MM.1S (cell line): ENCODE measurements at regions not wholly inside any gene's neighbourhood (a gene's known extent, or its start where the extent isn't known, plus 50 kb on each side); places are given as distances from the start of the nearest gene placed in this dataset.

Experiments
- CTCF ChIP-seq: fragments of 300-600 bp; sonication (generic); IDR thresholded peaks from 2 replicates; pipeline ENCODE4 v1.5.1; 2016; ENCODE audit warnings: antibody characterized with exemption, low read length, mixed read lengths
- EZH2 ChIP-seq: fragments of 300-600 bp; sonication (generic); optimal IDR thresholded peaks from 2 replicates; pipeline ENCODE3; 2017; ENCODE audit warnings: low read depth, mild to moderate bottlenecking, antibody characterized with exemption, low read length, mixed read lengths
- EZH2phosphoT487 ChIP-seq: fragments of 300-600 bp; sonication (generic); IDR thresholded peaks from 2 replicates; pipeline ENCODE4 v1.6.1; 2018; ENCODE audit warnings: antibody characterized with exemption, low read length

- no peak for TF ChIP-seq EZH2phosphoT487
- no peak for TF ChIP-seq EZH2
- TF ChIP-seq CTCF = no peak
Measured at GRCh38 chr13:80881495-80881894, 540.6 kb upstream of the SPRY2 start.
